ENCODE measurements at regions not wholly inside any gene's neighbourhood (a gene's known extent, or its start where the extent isn't known, plus 50 kb on each side); places are given as distances from the start of the nearest gene placed in this dataset.

GRCh38 chr5:35319333-35320002 lies 89.2 kb upstream of the PRLR start:
- peak; percentile 55 for DNase-seq (ENCODE audit: low read depth)

DNA sequence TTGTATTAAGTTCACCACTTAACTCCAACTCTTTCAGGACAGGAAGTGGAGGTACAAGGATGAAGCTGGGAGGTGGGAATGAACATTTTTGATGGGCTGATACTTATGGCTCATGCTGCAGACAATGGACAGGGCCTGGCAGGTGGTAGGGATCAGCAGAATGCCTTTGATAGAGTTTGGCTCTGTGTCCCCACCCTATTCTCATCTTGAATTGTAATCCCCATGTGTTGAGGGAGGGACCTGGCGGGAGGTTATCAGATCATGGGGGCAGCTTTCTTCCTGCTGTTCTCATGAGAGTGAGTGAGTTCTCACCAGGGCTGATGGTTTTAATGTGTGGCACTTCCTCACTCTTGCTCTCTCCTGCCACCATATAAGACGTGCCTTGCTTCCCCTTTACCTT lies 87.3 kb upstream of the PRLR start:
- no peak for DNase-seq (ENCODE audit: low read depth)

- DNase-seq (ENCODE audit: low read depth): no peak
Observed at GRCh38 chr5:35316611-35317274, 86.5 kb upstream of the PRLR start.

GRCh38 chr5:35313291-35313690 lies 83.0 kb upstream of the PRLR start:
- no peak for DNase-seq (ENCODE audit: low read depth)

GRCh38 chr5:35312267-35312666 lies 82.0 kb upstream of the PRLR start:
- DNase-seq (ENCODE audit: low read depth): no peak

DNA sequence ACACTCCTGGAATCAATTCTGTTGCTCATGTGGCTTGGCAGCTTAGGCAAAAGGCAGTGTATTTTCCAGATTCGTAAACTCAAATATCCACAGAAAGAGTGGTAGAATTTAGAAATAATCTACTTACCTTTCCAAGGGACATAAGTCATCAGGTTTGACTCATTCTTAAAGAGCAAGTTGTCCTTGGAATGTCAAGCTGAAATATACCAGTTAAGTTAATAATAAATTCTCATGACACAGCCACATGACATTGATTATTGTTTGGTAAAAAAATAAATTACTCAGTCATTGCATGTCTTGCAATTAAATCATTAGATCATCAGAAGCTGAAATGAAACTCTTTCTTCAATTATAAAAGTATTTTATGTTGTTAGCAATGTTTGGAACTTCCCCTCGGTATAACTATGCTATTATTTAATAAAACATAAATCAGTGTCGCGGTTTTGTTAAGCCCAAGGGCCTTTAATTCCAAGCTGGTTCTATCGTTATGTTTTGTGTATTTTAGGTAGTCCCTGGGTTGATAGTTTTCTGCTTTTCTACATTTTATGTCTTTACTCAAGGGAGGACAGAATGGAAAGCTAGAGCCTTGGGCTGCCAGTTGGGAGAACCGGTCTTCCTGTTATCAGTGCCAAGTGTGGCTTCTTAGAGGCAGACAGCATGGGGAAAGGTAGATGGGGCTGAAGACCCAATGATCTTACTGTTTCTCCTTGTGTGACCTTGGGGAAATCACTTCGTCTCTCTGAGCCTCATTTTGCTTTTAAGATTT lies 79.3 kb upstream of the PRLR start:
- no peak for DNase-seq (ENCODE audit: low read depth)

DNA sequence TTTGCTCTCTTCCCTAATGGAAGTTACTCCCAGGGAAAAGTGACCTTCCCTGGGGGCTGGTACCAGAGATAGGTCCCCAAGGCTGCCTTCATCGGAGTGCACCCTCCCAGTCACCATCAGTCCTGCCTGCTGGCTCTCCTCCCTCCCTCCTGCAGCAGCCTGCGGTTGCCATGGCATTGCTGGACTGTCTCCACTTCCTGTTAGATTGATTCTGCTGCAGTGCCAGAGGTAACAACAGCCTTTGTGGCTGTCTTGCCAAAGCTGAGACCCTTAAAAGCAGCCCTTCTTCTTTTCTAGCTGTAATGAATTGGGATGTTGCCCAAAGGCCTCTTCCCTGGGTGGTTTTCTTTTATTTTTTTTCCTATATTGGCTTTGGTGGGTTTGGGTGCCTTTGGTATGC lies 78.1 kb upstream of the PRLR start:
- DNase-seq (ENCODE audit: low read depth): no peak

DNA sequence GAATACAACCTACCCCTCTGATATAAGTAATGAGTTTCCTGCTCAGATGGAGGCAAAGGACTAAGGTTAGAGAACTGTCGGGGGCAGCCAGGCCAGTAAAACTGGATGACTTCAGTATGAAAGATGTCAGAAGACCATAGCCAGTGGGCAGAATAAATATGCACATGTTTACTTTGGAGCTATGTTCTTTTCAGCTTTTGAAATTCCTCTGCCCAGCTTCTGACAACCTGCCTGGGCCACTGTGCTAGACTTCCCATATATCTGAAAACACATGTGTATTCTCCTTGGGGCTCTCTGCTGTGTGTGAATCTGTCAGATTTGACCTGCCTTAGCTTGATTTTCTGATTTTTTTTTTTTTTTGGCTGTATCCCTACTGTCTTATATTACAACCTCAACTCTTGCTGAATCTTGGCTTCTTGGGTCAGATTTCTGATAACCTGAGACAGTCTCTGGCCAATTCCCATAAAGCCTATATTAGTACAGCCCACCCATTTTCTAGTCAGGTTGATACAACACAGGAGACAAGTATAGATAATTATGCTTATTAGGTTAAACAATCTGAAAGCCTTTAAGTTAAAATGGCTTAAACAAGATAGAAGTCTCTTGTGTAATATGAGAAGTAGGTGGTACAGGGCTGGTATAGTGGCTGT lies 76.6 kb upstream of the PRLR start:
- DNase-seq (ENCODE audit: low read depth): no peak

- DNase-seq (ENCODE audit: low read depth): no peak
Observed at GRCh38 chr5:35305336-35306020, 75.2 kb upstream of the PRLR start.

DNA sequence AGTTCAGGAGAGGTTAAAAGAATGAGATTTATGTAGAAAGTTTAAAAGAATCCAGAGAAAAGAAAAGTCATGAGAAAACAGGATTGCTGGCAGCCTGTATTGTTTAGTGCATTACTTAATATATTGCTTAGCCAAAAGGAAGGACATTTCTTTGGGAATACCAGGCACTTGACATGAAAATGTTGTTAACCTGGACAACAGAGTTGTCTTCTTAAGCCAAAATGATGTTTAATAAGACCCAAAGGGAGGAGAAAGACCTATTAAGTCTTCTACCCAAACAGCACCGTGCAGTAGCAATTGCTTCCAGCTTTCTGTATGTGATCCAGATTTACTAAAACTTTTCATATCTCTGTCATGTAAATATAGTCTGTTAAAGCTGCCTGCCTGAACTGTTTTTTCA lies 74.0 kb upstream of the PRLR start:
- no peak for DNase-seq (ENCODE audit: low read depth)

DNA sequence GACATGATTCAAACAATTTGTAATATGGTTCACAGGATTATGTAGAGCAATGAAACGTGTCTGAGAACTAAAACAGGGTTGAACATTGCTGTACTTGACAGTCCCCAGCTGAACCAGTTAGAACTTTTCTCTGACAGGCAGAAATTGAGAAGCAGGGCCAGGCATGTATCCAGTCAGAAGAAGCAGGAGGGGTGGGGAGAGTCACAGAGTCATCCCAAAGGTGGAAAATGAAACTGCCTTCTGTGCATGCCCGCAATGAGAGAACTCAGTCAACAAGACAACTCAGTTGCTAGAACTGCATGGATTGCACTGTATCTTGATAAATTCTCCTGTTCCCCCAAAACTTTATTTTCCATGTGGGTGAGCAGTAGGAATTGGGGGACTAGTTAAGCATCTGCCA lies 72.9 kb upstream of the PRLR start:
- no peak for DNase-seq (ENCODE audit: low read depth)

GRCh38 chr5:35302544-35302943 lies 72.3 kb upstream of the PRLR start:
- no peak for DNase-seq (ENCODE audit: low read depth)

GRCh38 chr5:35297755-35298154 lies 67.5 kb upstream of the PRLR start:
- DNase-seq (ENCODE audit: low read depth): no peak

- no peak for DNase-seq (ENCODE audit: low read depth)
Observed at GRCh38 chr5:35294976-35295375, 64.7 kb upstream of the PRLR start.

DNA sequence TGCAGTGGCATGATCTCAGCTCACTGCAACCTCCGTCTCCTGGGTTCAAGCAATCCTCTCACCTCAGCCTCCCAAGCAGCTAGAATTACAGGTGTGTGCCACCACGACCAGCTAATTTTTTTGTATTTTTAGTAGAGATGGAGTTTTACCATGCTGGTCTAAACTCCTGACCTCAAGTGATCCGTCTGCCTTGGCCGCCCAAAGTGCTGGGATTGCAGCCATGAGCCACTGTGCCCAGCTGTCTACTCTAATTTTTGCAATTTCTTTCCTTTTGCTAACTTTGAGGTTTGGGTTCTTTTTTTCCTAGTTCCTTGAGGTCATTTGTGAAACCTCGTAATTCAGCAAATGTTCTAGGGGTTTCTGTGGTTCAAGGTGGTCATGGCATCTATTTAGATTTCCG lies 63.7 kb upstream of the PRLR start:
- no peak for DNase-seq (ENCODE audit: low read depth)

DNA sequence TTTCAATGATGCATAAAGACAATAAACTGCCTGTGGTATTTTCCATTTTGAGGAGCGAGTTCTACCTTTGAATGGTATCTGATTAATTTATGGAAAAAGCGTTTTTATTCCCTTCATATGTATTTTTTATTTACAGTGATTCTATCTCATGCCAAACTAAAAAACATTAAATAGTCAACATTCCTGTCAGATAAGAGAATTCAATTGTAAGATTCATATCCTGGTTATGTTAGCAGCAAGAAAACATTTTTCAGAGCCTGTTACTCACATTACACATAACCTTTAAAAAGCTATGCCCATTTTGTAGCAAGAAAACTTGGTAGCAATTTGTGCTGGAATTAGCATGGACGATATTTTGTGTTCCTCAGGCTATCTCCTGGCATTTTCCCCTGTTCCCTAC lies 55.1 kb upstream of the PRLR start:
- no peak for DNase-seq (ENCODE audit: low read depth)

GRCh38 chr5:35285011-35285410 lies 54.7 kb upstream of the PRLR start:
- no peak for DNase-seq (ENCODE audit: low read depth)

DNA sequence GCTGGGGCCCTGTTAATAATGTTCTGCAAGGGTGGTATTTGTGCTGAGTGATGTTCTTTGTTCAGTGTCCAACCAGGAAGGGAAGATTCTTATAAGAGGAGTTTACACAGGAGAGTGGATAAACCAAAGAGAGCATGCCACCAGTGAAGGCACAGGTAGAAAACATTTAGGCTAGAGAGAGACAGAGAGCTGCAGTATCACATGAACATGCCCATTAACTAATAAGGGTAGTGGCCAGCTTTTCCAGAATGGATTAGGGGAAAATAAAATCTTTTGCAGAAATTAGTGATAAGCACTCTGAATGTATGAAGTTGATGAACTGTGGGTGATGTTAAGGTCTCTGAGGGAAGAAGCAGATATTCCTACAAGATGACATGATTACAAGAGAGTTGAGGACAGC lies 54.1 kb upstream of the PRLR start:
- DNase-seq (ENCODE audit: low read depth): no peak

DNA sequence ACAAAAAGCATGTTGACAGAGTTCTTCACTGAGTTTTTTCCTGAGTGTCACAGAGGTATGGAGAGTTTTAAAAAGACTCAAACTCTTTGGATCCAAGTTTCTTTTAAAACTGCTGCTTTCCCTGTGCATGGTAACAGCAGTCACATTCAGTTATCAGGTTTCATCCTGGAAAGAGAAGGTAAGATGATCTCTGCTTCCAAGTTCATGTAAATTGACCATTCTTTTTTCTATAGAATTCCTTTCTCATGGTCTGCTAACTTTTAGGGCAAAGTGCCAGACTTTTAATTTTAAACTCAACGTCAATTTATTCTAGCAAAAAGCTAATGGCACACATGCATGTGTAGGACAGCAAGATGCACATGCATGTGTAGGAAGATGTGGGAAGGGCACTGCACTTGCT lies 52.5 kb upstream of the PRLR start:
- DNase-seq (ENCODE audit: low read depth): no peak

- DNase-seq (ENCODE audit: low read depth): no peak
Observed at GRCh38 chr5:35281613-35282012, 51.3 kb upstream of the PRLR start.
